Heart right ventricle (tissue), 16 donors: ENCODE measurements at regions not wholly inside any gene's neighbourhood (a gene's known extent, or its start where the extent isn't known, plus 50 kb on each side); places are given as distances from the start of the nearest gene placed in this dataset.
"Not testable (repeated sequence)": the region's sequence is repeated elsewhere in the genome, so short reads cannot be mapped to it uniquely, and the experiment has no call there.

Source experiments
- ATAC-seq, 8 donors: fragments of 200-7000 bp; cut with Tn5 transposase; one replicate each; pipeline ENCODE4 v1.9.1; 2020; ENCODE audit warnings: mild to moderate bottlenecking in 8 of 8, moderate library complexity in 8 of 8, moderate number of reproducible peaks in 1 of 8
- DNase-seq, 2 donors: peaks; one replicate each; pipeline ENCODE4 v3.0.0-alpha.2; 2020
- H3K27ac ChIP-seq, 10 donors: fragments of 200-600 bp; sonication (generic) in 2 of 10; one replicate each; pipeline versions ENCODE4 v1.5.0 to v1.8.0; 2020 to 2022; ENCODE audit warnings: mild to moderate bottlenecking in 3 of 10
- H3K27me3 ChIP-seq, 7 donors: fragments of 200-600 bp; one replicate each; pipeline ENCODE4 v1.8.0; 2021 to 2022; ENCODE audit warnings: mild to moderate bottlenecking in 2 of 7
- H3K36me3 ChIP-seq, 9 donors: fragments of 200-600 bp; sonication (generic) in 1 of 9; one replicate each; pipeline versions ENCODE4 v1.5.0 to v1.8.0; 2020 to 2022; ENCODE audit warnings: mild to moderate bottlenecking in 2 of 9
- H3K4me1 ChIP-seq, 9 donors: fragments of 200-600 bp; sonication (generic) in 1 of 9; one replicate each; pipeline versions ENCODE4 v1.5.0 to v1.8.0; 2020 to 2022; ENCODE audit warnings: mild to moderate bottlenecking in 4 of 9
- H3K4me3 ChIP-seq, 10 donors: fragments of 200-600 bp; sonication (generic) in 2 of 10; one replicate each; pipeline versions ENCODE4 v1.5.0 to v1.8.0; 2020 to 2022; ENCODE audit warnings: mild to moderate bottlenecking in 7 of 10, moderate library complexity in 2 of 10
- H3K9me3 ChIP-seq, 11 donors: fragments of 200-600 bp in 10 of 11; sonication (generic) in 2 of 11; one replicate each; pipeline versions ENCODE4 v1.5.0 to v1.8.0; 2013 to 2022; ENCODE audit warnings: mild to moderate bottlenecking in 2 of 11, control low read depth in 1 of 11, moderate library complexity in 1 of 11
- WGBS, 2 donors: extraction: QIAGEN DNeasy Blood & Tissue Kit; methylation state at CpG; one replicate each; pipeline ENCODE4 v1.1.7; 2013; ENCODE audit warnings: inconsistent platforms in 1 of 2; 5-methylcytosine and 5-hydroxymethylcytosine counted together
- intact Hi-C, 10 donors: fragments of 100-400 bp; cut with DNase I; formaldehyde crosslinking; loops; one replicate each; pipeline versions ENCODE4 v1.11.1 to v1.14.2; 2022
- TF ChIP-seq, protein P1 (sequence below), 9 donors: fragments of 200-600 bp; sonication (generic) in 2 of 9; IDR thresholded peaks; one replicate each; pipeline versions ENCODE4 v1.5.0 to v1.8.0; 2021 to 2022; ENCODE audit warnings: antibody characterized with exemption in 9 of 9, mild to moderate bottlenecking in 5 of 9, moderate library complexity in 1 of 9
- donor health status: Arrhythmogenic right ventricular cardiomyopathy.
- donor health status: ischemic (EF 13 %, LVEDD 7.1; RV severe dilation, severe dysfunction).
- donor health status: healthy with polysubstance abuse.
- donor health status: DM: no; HTN: yes; CAD: no.
- donor health status: DM: no; HTN: no; CAD: no.
- donor health status: ischemic (EF 25% LVEDD 6.9; RV normal size, moderate dysfunction).
- donor health status: ischemic (EF 25% LVEDD 5.7; RV mildly dilated, moderate dysfunction).
- donor health status: healthy.
- donor health status: DM: yes; HTN: yes; CAD: no.
- donor health status: Ischemic cardiomyopathy.
- donor health status: ischemic (EF 35%, LVEDD 5.7; RV mildly dilated, moderate dysfunction).
- donor health status: nonischemic (EF 11% LVEDD 7.7; RV severe dilation, severe dysfunction).
- donor health status: DM: yes; HTN: yes; CAD: no.
- donor health status: PGD.
- donor health status: ischemic (EF 29% LVEDD 5.4; RV normal size, mild dysfunction).
- donor health status: nonischemic (EF 23%, LVEDD 6.1; RV moderate dilation, normal function).

DNA sequence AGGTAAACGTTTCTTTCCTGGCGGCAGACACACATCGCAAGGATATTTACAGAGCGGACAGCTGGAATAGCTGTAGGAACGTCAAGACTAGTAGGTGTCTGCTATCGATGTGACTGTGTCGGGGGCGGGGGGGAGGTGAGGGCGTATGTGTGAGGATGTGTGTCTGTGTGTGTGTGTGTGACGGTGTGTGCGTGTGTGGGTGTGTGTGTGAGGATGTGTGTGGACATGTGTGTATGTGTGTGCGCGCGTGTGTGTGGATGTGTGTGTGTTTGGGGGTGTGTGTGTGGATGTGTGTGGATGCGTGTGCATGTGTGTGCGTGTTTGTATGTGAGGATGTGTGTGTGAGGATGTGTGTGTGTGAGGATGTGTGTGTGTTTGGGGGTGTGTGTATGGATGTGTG, 55.4 kb downstream of the PNMA6F start:
- H3K27ac ChIP-seq, intact Hi-C loops, H3K36me3 ChIP-seq, H3K9me3 ChIP-seq, H3K27me3 ChIP-seq, DNase-seq, H3K4me3 ChIP-seq, H3K4me1 ChIP-seq, ATAC-seq: not testable (repeated sequence)
- 86% methylated on average over 6 of the region's 16 CpGs; no CpG with 5 or more reads in 1 of the 2 donors for WGBS, 2 donors

GRCh38 chrX:153260468-153260867, 61.1 kb downstream of the PNMA6F start:
- intact Hi-C loops, H3K36me3 ChIP-seq, H3K4me1 ChIP-seq, H3K27me3 ChIP-seq, H3K4me3 ChIP-seq, H3K27ac ChIP-seq, DNase-seq, H3K9me3 ChIP-seq: not testable (repeated sequence)
- no CpG with 5 or more reads among the region's 4 CpGs for WGBS, 2 donors
- ATAC-seq = peak in 1 of 8 donors; percentile 45

DNA sequence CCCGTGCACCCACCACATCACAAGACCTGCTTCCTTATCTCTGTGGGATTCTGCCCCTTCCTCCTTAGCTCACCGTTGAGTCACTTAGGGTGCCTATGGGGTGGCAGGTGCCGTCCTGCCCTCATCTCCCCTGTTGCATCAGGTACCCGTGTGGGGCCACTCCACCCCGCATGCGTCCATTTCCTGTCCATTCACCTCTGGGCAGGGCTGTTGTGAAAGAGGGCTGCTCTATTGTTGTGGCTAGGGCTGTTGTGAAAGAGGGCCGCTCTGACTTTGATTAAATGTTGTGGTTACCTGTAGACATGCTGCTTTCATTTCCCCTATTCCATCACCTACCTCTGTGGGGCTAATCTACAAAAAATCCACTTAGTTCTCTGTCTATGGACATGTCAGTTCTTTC, 68.3 kb downstream of the PNMA6F start:
- not testable (repeated sequence) for DNase-seq
- no CpG with 5 or more reads among the region's 7 CpGs for WGBS, 2 donors

GRCh38 chrX:153252378-153253129, 69.0 kb downstream of the PNMA6F start:
- H3K4me3 ChIP-seq, H3K27ac ChIP-seq, H3K4me1 ChIP-seq, H3K27me3 ChIP-seq, intact Hi-C loops, DNase-seq, H3K36me3 ChIP-seq, H3K9me3 ChIP-seq: not testable (repeated sequence)
- ATAC-seq = peak in 1 of 8 donors; percentile 61
- WGBS, 2 donors = 89 to 91% methylated on average over 3 to 6 of the region's 20 CpGs

More for the DNA sequence above, 68.3 kb downstream of the PNMA6F start:
- ATAC-seq, intact Hi-C loops, H3K36me3 ChIP-seq, H3K27me3 ChIP-seq, H3K9me3 ChIP-seq, H3K4me3 ChIP-seq, H3K4me1 ChIP-seq, H3K27ac ChIP-seq: not testable (repeated sequence)

DNA sequence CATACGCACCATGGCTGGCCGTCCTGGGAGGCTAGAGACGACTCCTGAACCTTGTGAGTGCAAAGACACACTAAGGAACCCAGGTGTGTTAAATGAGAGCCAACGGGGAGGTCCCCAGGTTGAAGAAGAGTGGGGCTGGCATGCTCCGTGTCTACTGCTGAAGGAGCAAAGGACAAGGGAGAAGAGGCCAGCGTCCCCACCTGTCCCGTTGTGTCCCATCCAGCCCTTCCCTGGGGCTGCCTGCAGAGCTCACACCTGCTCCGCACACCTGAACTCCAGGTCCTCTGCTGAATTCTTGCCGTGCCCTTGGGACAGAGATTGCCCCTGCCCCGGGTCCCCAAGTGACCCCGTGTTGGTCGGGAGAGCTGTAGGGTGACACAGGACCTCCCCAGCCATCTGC, 69.6 kb downstream of the PNMA6F start:
- H3K4me3 ChIP-seq, H3K4me1 ChIP-seq, intact Hi-C loops, H3K9me3 ChIP-seq, H3K36me3 ChIP-seq, DNase-seq, H3K27ac ChIP-seq: not testable (repeated sequence)
- H3K27me3 ChIP-seq = peaks cover 0 to 14% (median 0%) of the 10 kb centered on the region in 7 donors
- ATAC-seq = peak in 1 of 8 donors; percentile 26
- 91 to 93% methylated on average over 3 of the region's 12 CpGs for WGBS, 2 donors

DNA sequence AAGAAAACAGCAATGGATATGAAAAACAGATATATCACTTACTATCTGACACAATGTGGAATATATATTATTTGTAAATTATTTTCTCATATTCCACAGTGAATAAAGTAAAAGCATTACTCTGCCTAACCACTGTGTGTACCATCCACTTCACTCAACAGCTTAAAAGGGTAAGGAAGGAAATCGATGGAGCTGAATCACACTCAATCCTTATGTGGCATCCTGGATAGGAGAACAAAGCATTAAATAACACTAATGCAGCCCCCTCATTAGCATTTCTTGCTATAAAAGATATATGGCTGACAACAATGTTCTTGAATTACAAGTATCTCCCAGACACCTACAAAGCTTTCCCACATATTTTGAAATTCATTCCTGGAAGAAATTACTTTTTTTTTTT, 70.8 kb downstream of the PNMA6F start:
- peaks cover 0 to 26% (median 0%) of the 10 kb centered on the region in 7 donors for H3K27me3 ChIP-seq

GRCh38 chrX:153245288-153245731, 66.2 kb downstream of the MAGEA1 start:
- intact Hi-C loops = no loop called here
- no peaks in the 10 kb centered on the region for H3K9me3 ChIP-seq
- H3K27ac ChIP-seq = no peak overlapping the region
- no peaks in the 10 kb centered on the region for H3K36me3 ChIP-seq
- ATAC-seq (peak in 3 of 8 donors; percentile 52 to 70 (median 60)), DNase-seq (peak in 1 of 2 donors; percentile 4)
- WGBS, 2 donors = 8 to 13% methylated on average over 4 of the region's 4 CpGs
- H3K27me3 ChIP-seq = peaks cover 0 to 81% (median 0%) of the 10 kb centered on the region in 7 donors
- H3K4me1 ChIP-seq = no peaks in the 10 kb centered on the region
- peak overlapping the region in 2 of 10 donors; percentile 10 to 14 for H3K4me3 ChIP-seq
- TF ChIP-seq, protein P1, sequence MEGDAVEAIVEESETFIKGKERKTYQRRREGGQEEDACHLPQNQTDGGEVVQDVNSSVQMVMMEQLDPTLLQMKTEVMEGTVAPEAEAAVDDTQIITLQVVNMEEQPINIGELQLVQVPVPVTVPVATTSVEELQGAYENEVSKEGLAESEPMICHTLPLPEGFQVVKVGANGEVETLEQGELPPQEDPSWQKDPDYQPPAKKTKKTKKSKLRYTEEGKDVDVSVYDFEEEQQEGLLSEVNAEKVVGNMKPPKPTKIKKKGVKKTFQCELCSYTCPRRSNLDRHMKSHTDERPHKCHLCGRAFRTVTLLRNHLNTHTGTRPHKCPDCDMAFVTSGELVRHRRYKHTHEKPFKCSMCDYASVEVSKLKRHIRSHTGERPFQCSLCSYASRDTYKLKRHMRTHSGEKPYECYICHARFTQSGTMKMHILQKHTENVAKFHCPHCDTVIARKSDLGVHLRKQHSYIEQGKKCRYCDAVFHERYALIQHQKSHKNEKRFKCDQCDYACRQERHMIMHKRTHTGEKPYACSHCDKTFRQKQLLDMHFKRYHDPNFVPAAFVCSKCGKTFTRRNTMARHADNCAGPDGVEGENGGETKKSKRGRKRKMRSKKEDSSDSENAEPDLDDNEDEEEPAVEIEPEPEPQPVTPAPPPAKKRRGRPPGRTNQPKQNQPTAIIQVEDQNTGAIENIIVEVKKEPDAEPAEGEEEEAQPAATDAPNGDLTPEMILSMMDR (IDR thresholded peaks at IDR 0.05) = no peak

More for the DNA sequence above, 70.8 kb downstream of the PNMA6F start:
- H3K27ac ChIP-seq, DNase-seq, ATAC-seq, intact Hi-C loops, H3K36me3 ChIP-seq, H3K9me3 ChIP-seq, H3K4me3 ChIP-seq, H3K4me1 ChIP-seq: not testable (repeated sequence)
- no CpG with 5 or more reads among the region's 1 CpG for WGBS, 2 donors
